Kidney (tissue), 13 donors: ENCODE measurements at regions not wholly inside any gene's neighbourhood (a gene's known extent, or its start where the extent isn't known, plus 50 kb on each side); places are given as distances from the start of the nearest gene placed in this dataset.

Source experiments
- DNase-seq, 5 donors: peaks; one replicate each; pipeline ENCODE4 v3.0.0-alpha.2; 2013 to 2020
- FAIRE-seq: peaks from 2 replicates; lab custom pipeline; 2012; peaks lifted over from hg19 to GRCh38; lab: Jason Lieb, UNC
- H3K27ac ChIP-seq, 2 donors: one replicate each; pipeline ENCODE4 v1.7.0; 2013; ENCODE audit warnings: low read depth in 2 of 2, low read length in 2 of 2, inconsistent platforms in 1 of 2
- H3K27me3 ChIP-seq: one replicate; pipeline ENCODE4 v1.7.1; 2013; ENCODE audit warnings: low read length, inconsistent platforms; ENCODE audit not compliant: control insufficient read depth, insufficient read depth
- H3K36me3 ChIP-seq, 3 donors: one replicate each; pipeline versions ENCODE4 v1.7.0 to v1.7.1; 2013; ENCODE audit warnings: low read length in 3 of 3, control low read depth in 1 of 3, inconsistent platforms in 1 of 3; ENCODE audit not compliant: insufficient read depth in 3 of 3, control insufficient read depth in 2 of 3
- H3K4me1 ChIP-seq, 3 donors: one replicate each; pipeline versions ENCODE4 v1.7.0 to v1.7.1; 2013; ENCODE audit warnings: low read length in 3 of 3, inconsistent platforms in 1 of 3, low read depth in 1 of 3; ENCODE audit not compliant: control insufficient read depth in 2 of 3, insufficient read depth in 2 of 3
- H3K4me3 ChIP-seq, 3 donors: one replicate each; pipeline versions ENCODE4 v1.7.0 to v1.8.1; 2013; ENCODE audit warnings: low read length in 3 of 3, control low read depth in 1 of 3, inconsistent platforms in 1 of 3
- H3K9ac ChIP-seq, 3 donors: one replicate each; pipeline versions ENCODE4 v1.7.0 to v1.7.1; 2013; ENCODE audit warnings: low read length in 3 of 3, control low read depth in 1 of 3, inconsistent platforms in 1 of 3
- H3K9me3 ChIP-seq, 3 donors: one replicate each; pipeline versions ENCODE4 v1.7.0 to v1.7.1; 2013; ENCODE audit warnings: low read length in 3 of 3, control low read depth in 1 of 3, inconsistent platforms in 1 of 3; ENCODE audit not compliant: control insufficient read depth in 2 of 3, insufficient read depth in 1 of 3
- intact Hi-C: fragments of 100-400 bp; cut with DNase I; formaldehyde crosslinking; loops from one replicate; pipeline ENCODE4 v1.11.1; 2022
- TF ChIP-seq, protein P1 (sequence below): IDR thresholded peaks from 3 replicates; pipeline ENCODE4 v1.5.1; 2012; ENCODE audit warnings: mild to moderate bottlenecking, moderate library complexity, borderline replicate concordance; ENCODE audit not compliant: insufficient read depth; ENCODE audit errors: extremely low read depth
- donor health status: control.
- donor health status: control.
- donor health status: control.
- donor health status: control.
- donor health status: control.
- donor health status: DM: yes; HTN: yes; CAD: no.
- donor health status: Normal renal cell carcinoma (clear cell type).

DNA sequence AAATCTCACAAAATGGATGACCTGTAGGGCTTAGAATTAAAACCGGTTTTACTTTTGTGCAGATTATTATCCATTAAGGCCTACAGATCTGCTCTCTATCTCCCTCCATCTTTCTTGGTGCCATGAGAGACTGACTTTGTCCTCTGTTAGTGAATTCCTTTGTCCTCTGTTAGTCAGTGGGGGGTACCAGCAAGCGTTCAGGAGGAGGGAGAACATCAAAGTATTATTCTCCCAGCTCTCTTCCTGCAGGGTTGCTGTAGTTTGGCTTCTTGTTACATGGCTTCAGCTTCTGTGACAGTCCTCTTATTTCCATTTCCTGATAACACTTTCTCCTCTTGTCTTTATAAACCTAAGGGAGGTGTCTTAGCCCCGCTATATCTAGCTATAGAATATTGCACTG, 850.5 kb upstream of the SEMA6A start:
- Histone ChIP-seq H3K36me3 (no peaks in the 10 kb centered on the region), H3K27me3 (no peaks in the 10 kb centered on the region), H3K9me3 (peaks cover 0 to 4% (median 0%) of the 10 kb centered on the region in 3 donors), H3K4me3 (no peak overlapping the region), H3K27ac (no peak overlapping the region), H3K4me1 (no peaks in the 10 kb centered on the region), H3K9ac (no peak overlapping the region)
- DNase-seq: no peak
- FAIRE-seq: no peak
- intact Hi-C loops: no loop called here
- TF ChIP-seq, protein P1, sequence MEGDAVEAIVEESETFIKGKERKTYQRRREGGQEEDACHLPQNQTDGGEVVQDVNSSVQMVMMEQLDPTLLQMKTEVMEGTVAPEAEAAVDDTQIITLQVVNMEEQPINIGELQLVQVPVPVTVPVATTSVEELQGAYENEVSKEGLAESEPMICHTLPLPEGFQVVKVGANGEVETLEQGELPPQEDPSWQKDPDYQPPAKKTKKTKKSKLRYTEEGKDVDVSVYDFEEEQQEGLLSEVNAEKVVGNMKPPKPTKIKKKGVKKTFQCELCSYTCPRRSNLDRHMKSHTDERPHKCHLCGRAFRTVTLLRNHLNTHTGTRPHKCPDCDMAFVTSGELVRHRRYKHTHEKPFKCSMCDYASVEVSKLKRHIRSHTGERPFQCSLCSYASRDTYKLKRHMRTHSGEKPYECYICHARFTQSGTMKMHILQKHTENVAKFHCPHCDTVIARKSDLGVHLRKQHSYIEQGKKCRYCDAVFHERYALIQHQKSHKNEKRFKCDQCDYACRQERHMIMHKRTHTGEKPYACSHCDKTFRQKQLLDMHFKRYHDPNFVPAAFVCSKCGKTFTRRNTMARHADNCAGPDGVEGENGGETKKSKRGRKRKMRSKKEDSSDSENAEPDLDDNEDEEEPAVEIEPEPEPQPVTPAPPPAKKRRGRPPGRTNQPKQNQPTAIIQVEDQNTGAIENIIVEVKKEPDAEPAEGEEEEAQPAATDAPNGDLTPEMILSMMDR: no peak

DNA sequence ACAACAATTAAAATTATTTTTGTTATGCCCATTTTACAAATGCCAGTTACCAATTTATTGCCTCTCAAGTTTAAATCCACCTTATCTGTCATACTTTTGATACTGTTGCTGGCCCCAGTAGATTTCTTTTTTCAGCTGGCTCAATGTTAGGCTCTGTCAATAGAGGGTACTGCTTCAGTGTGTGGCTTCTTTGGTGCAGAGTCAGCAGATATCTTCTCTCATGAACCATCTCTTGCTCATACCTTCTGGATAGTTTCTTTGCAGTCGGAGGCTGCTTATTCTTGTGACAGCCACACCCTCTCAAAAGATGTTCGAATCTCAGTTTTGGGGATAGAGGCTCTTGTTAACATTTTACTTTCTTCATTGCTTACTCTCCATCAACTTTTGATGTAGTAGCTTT, 849.9 kb upstream of the SEMA6A start:
- TF ChIP-seq, protein P1: no peak
- H3K4me1 ChIP-seq: no peaks in the 10 kb centered on the region
- H3K4me3 ChIP-seq: no peak overlapping the region
- H3K36me3 ChIP-seq: no peaks in the 10 kb centered on the region
- H3K27ac ChIP-seq: no peak overlapping the region
- DNase-seq (no peak), FAIRE-seq (no peak)
- peaks cover 0 to 4% (median 0%) of the 10 kb centered on the region in 3 donors for H3K9me3 ChIP-seq
- H3K9ac ChIP-seq: no peak overlapping the region
- H3K27me3 ChIP-seq: no peaks in the 10 kb centered on the region
- intact Hi-C loops: no loop called here

DNA sequence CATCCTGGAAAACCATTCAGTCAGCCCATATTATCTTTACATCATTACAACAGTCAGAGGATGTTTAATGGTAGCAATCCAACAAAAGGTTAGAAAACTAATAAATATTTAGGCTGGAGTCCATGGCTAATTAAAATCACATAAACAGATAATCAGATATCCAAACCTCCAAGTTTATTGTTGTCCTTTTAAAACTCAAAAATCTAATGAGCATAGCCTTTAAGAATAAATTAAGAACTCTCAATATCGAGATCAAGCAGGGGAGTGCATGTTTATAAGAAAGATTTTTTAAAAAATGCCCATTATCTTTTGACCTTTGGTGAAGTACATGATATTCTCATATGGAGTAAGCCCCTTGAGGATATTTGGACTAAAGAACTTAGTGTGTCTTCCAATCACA, 842.9 kb upstream of the SEMA6A start:
- no peak overlapping the region for H3K4me3 ChIP-seq
- H3K27ac ChIP-seq: no peak overlapping the region
- no peaks in the 10 kb centered on the region for H3K27me3 ChIP-seq
- no peaks in the 10 kb centered on the region for H3K36me3 ChIP-seq
- TF ChIP-seq, protein P1: no peak
- DNase-seq: no peak
- H3K9me3 ChIP-seq: peaks cover 0 to 4% (median 0%) of the 10 kb centered on the region in 3 donors
- H3K9ac ChIP-seq: no peak overlapping the region
- no peak for FAIRE-seq
- no peaks in the 10 kb centered on the region for H3K4me1 ChIP-seq
- intact Hi-C loops: no loop called here

DNA sequence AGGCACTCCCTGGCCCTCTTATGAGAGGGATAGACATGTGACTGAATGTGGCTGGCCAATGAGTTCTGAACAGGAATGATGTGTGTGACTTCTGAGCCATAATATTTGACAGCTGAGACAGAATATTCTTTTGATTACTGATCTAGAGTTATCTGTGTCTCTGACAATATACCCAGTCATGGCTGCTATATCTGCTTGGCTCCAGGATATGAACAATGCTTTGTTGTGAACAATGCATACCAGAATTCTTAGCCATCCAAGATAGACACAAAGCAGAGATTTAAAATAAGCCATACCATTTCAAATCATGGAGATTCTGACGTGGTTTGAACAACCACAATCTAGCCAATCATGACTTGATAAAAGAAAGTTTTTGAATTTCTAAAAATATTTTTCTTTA, 840.3 kb upstream of the SEMA6A start:
- Histone ChIP-seq H3K9ac (no peak overlapping the region), H3K4me1 (no peaks in the 10 kb centered on the region), H3K9me3 (no peaks in the 10 kb centered on the region), H3K27me3 (no peaks in the 10 kb centered on the region), H3K36me3 (no peaks in the 10 kb centered on the region), H3K27ac (no peak overlapping the region), H3K4me3 (no peak overlapping the region)
- no peak for DNase-seq
- TF ChIP-seq, protein P1: no peak
- no peak for FAIRE-seq
- intact Hi-C loops: no loop called here
